A549 (cell line): ENCODE measurements at regions not wholly inside any gene's neighbourhood (a gene's known extent, or its start where the extent isn't known, plus 50 kb on each side); places are given as distances from the start of the nearest gene placed in this dataset.

Experiments used
- REST ChIP-seq: fragments of 200-600 bp; sonication (generic); IDR thresholded peaks from 2 replicates; pipeline ENCODE4 v1.6.1; 2016; ENCODE audit warnings: antibody characterized with exemption, mild to moderate bottlenecking, moderate library complexity
- TF ChIP-seq, protein P1 (sequence below): fragments of >200 bp; sonication (Bioruptor Twin); formaldehyde crosslinking; IDR thresholded peaks from 3 replicates; pipeline ENCODE4 v1.5.1; 2016

DNA sequence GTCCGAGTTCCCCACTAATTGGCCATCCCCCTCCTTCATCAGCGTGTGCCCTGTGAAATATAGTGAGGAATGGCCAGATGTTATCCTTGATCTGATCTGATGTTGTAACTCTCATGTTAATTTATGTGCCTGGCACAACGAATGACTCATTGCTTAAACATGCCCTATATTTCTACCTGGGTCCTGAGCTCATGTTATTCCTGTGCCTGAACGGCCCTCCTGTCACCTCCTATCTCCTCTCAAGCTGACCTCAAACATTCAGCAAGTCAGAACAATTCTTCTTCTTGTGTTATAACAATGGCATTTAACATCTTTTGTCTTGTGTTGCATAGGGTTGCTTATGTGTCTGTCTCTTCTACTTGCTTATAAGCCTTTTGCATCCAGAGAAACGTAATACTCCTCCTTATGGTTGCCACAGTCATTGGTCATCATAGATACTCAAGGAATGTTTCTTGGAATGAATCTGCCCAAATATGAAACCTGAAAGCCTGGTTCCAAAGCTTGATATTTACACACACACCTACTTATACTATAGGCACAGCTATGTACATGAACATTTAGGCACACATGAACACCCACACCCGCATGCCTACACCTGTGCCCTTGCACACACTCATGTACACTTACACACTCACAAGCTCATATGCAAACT lies 80.2 kb upstream of the PHLPP1 start:
- no peak for TF ChIP-seq REST
- TF ChIP-seq, protein P1, sequence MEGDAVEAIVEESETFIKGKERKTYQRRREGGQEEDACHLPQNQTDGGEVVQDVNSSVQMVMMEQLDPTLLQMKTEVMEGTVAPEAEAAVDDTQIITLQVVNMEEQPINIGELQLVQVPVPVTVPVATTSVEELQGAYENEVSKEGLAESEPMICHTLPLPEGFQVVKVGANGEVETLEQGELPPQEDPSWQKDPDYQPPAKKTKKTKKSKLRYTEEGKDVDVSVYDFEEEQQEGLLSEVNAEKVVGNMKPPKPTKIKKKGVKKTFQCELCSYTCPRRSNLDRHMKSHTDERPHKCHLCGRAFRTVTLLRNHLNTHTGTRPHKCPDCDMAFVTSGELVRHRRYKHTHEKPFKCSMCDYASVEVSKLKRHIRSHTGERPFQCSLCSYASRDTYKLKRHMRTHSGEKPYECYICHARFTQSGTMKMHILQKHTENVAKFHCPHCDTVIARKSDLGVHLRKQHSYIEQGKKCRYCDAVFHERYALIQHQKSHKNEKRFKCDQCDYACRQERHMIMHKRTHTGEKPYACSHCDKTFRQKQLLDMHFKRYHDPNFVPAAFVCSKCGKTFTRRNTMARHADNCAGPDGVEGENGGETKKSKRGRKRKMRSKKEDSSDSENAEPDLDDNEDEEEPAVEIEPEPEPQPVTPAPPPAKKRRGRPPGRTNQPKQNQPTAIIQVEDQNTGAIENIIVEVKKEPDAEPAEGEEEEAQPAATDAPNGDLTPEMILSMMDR: no peak
